Neural progenitor cell (in vitro differentiated cells): ENCODE measurements at regions not wholly inside any gene's neighbourhood (a gene's known extent, or its start where the extent isn't known, plus 50 kb on each side); places are given as distances from the start of the nearest gene placed in this dataset.
"Not testable (repeated sequence)": the region's sequence is repeated elsewhere in the genome, so short reads cannot be mapped to it uniquely, and the experiment has no call there.

Experiments
- EZH2 ChIP-seq: fragments of 200-600 bp; sonication (generic); IDR thresholded peaks from 2 replicates; pipeline ENCODE4 v1.6.1; 2017; ENCODE audit warnings: antibody characterized with exemption, mild to moderate bottlenecking, moderate library complexity
- EZH2phosphoT487 ChIP-seq: fragments of 200-600 bp; sonication (generic); IDR thresholded peaks from 2 replicates; pipeline ENCODE4 v1.6.1; 2017; ENCODE audit warnings: antibody characterized with exemption
- TF ChIP-seq, protein P1 (sequence below): fragments of 200-600 bp; sonication (generic); IDR thresholded peaks from 2 replicates; pipeline ENCODE4 v1.5.1; 2017; ENCODE audit warnings: antibody characterized with exemption, mild to moderate bottlenecking

GRCh38 chr9:60526694-60527231 is 387.4 kb upstream of the SPATA31A5 start:
- TF ChIP-seq, protein P1, sequence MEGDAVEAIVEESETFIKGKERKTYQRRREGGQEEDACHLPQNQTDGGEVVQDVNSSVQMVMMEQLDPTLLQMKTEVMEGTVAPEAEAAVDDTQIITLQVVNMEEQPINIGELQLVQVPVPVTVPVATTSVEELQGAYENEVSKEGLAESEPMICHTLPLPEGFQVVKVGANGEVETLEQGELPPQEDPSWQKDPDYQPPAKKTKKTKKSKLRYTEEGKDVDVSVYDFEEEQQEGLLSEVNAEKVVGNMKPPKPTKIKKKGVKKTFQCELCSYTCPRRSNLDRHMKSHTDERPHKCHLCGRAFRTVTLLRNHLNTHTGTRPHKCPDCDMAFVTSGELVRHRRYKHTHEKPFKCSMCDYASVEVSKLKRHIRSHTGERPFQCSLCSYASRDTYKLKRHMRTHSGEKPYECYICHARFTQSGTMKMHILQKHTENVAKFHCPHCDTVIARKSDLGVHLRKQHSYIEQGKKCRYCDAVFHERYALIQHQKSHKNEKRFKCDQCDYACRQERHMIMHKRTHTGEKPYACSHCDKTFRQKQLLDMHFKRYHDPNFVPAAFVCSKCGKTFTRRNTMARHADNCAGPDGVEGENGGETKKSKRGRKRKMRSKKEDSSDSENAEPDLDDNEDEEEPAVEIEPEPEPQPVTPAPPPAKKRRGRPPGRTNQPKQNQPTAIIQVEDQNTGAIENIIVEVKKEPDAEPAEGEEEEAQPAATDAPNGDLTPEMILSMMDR: not testable (repeated sequence)
- not testable (repeated sequence) for TF ChIP-seq EZH2, EZH2phosphoT487
